OCI-LY7 (cell line): ENCODE measurements at regions not wholly inside any gene's neighbourhood (a gene's known extent, or its start where the extent isn't known, plus 50 kb on each side); places are given as distances from the start of the nearest gene placed in this dataset.

ENCODE experiments used
- BruUV-seq: library from RNA; stranded (reverse); fragments of 400-500 nt; replicated peaks from 2 replicates; lab custom pipeline; 2021; lab: Mats Ljungman, UMichigan
- CTCF ChIA-PET: fragments of 300-600 bp; sonication (Branson Sonifier 250); formaldehyde crosslinking; loops from one replicate; lab custom pipeline; 2022; ENCODE audit warnings: antibody characterized with exemption; ENCODE audit not compliant: unreplicated experiment; lab: Charles Lee
- POLR2A ChIA-PET: fragments of 300-600 bp; sonication (Branson Sonifier 250); formaldehyde crosslinking; loops from one replicate; lab custom pipeline; 2022; ENCODE audit warnings: antibody characterized with exemption; lab: Charles Lee
- DNase-seq: peaks from one replicate; pipeline ENCODE4 v3.0.0-alpha.2; 2015; ENCODE audit warnings: low spot score
- H2AFZ ChIP-seq: fragments of 200-600 bp; sonication (generic), shearing (Covaris generic); 2 replicates; pipeline ENCODE4 v1.6.1; 2014; ENCODE audit warnings: mild to moderate bottlenecking, antibody characterized with exemption, low read length, moderate library complexity
- H3K27ac ChIP-seq: fragments of 200-600 bp; sonication (generic); 2 replicates; pipeline ENCODE4 v1.5.1; 2014; ENCODE audit warnings: mixed run types, low read depth, mild to moderate bottlenecking, moderate library complexity, low read length, inconsistent platforms; ENCODE audit not compliant: poor library complexity, severe bottlenecking
- H3K36me3 ChIP-seq: fragments of 200-600 bp; sonication (generic); 2 replicates; pipeline ENCODE4 v1.6.1; 2014; ENCODE audit warnings: mild to moderate bottlenecking, antibody characterized with exemption, low read length, moderate library complexity, mixed read lengths; ENCODE audit not compliant: insufficient read depth
- H3K4me1 ChIP-seq: fragments of 200-600 bp; sonication (generic); 2 replicates; pipeline ENCODE4 v1.5.1; 2014; ENCODE audit warnings: mild to moderate bottlenecking, low read length; ENCODE audit not compliant: insufficient read depth, poor library complexity, severe bottlenecking
- H3K4me2 ChIP-seq: fragments of 200-600 bp; sonication (generic); 2 replicates; pipeline ENCODE4 v1.6.1; 2014; ENCODE audit warnings: mild to moderate bottlenecking, low read length
- H3K4me3 ChIP-seq: fragments of 200-600 bp; sonication (generic); 2 replicates; pipeline ENCODE4 v1.5.1; 2014; ENCODE audit warnings: mild to moderate bottlenecking, low read depth, low read length; ENCODE audit not compliant: poor library complexity, severe bottlenecking
- H3K79me2 ChIP-seq: fragments of 200-600 bp; sonication (generic); 2 replicates; pipeline ENCODE4 v1.6.1; 2016; ENCODE audit warnings: low read depth, mild to moderate bottlenecking, low read length, moderate library complexity, mixed read lengths; ENCODE audit not compliant: insufficient read depth
- H3K9me2 ChIP-seq: fragments of 200-600 bp; sonication (generic); 2 replicates; pipeline ENCODE4 v1.6.1; 2016; ENCODE audit warnings: mild to moderate bottlenecking, low read length, mixed read lengths; ENCODE audit not compliant: insufficient read depth
- H3K9me3 ChIP-seq: fragments of 200-600 bp; sonication (generic); 2 replicates; pipeline ENCODE4 v1.6.1; 2014; ENCODE audit warnings: mild to moderate bottlenecking, mixed run types, low read length, mixed read lengths
- H4K20me1 ChIP-seq: fragments of 200-600 bp; sonication (generic); 2 replicates; pipeline ENCODE4 v1.6.1; 2014; ENCODE audit warnings: mild to moderate bottlenecking, antibody characterized with exemption, low read length, moderate library complexity, mixed read lengths; ENCODE audit not compliant: insufficient read depth
- EZH2phosphoT487 ChIP-seq: fragments of 200-600 bp; sonication (generic); IDR thresholded peaks from 2 replicates; pipeline ENCODE4 v1.6.1; 2018; ENCODE audit warnings: low read depth, borderline replicate concordance, mild to moderate bottlenecking, mixed run types, antibody characterized with exemption, low read length, moderate library complexity, mixed read lengths
- intact Hi-C: fragments of 100-400 bp; cut with micrococcal nuclease; formaldehyde crosslinking; loops from one replicate; pipeline ENCODE4 v1.10.0; 2022; ENCODE audit not compliant: unreplicated experiment
- TF ChIP-seq, protein P1 (sequence below): fragments of 200-600 bp; sonication (generic); conservative IDR thresholded peaks from 2 replicates; pipeline ENCODE4 v1.5.1; 2014; ENCODE audit warnings: mild to moderate bottlenecking, antibody characterized with exemption, low read length, moderate library complexity, mixed read lengths

DNA sequence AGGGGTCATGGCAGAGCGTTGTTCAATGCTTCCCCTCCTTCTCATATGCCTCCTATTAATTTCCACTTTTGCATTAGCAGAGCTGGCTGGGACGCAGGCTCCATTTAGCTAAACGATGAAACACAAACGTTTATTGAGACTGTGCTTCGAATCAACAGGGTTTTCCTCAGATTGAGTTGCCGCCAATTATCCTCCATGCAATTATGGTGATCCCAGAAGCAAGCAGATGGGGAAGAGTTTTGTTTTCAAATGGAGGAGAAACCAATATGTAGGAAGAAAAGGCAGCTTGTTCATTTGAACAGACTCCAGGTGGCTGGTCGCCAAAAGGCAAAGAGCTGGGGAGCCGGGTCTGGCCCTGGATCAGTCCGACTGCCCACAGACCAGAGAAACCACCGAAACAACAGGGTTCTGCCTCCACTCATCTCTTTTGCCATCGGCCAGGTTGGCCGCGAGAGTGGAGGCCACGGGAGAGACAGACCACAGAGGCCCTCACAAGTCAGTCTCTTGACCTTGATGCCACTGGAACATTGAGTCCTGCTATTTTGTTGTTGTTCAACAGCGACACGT, 184.8 kb downstream of the GBA3 start:
- TF ChIP-seq EZH2phosphoT487: no peak
- no peak overlapping the region for H3K27ac ChIP-seq
- BruUV-seq: no TSS peak
- H3K36me3 ChIP-seq: no peaks in the 10 kb centered on the region
- no peaks in the 10 kb centered on the region for H3K9me2 ChIP-seq
- ChIA-PET CTCF (no interaction called here), POLR2A (no interaction called here)
- H3K4me2 ChIP-seq: no peak overlapping the region
- H3K4me3 ChIP-seq: no peak overlapping the region
- no peaks in the 10 kb centered on the region for H3K9me3 ChIP-seq
- intact Hi-C loops: no loop called here
- no peaks in the 10 kb centered on the region for H4K20me1 ChIP-seq
- no peaks in the 10 kb centered on the region for H3K79me2 ChIP-seq
- H2AFZ ChIP-seq: no peak overlapping the region
- no peaks in the 10 kb centered on the region for H3K4me1 ChIP-seq
- DNase-seq: no peak

DNA sequence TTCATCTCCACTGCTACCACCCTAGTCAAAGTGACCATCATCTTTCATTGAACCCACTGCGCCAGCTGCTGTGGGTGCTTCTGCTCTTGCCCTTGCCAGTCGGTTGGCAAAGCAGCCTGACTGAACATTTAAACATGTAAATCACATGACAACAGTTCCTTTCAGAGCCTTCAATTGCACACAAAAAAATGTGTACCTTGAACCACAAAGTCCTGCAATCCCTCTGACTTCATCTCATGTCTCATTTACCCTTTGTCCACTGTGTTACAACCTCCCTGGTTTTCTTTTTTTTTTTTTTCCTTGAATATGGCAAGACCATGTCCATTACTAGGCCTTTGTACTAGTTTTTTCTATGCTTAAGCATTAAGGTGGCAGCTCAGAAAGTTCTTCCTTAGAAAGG, 183.5 kb downstream of the GBA3 start:
- no peak overlapping the region for H2AFZ ChIP-seq
- ChIA-PET CTCF (no interaction called here), POLR2A (interaction anchor here (0.5 kb wide), 1 partner anchor 504 kb away, joined by 3 read pairs; no protein-coding TSS in a partner anchor)
- no peak overlapping the region for H3K4me3 ChIP-seq
- no peaks in the 10 kb centered on the region for H3K36me3 ChIP-seq
- no peaks in the 10 kb centered on the region for H3K4me1 ChIP-seq
- no peaks in the 10 kb centered on the region for H4K20me1 ChIP-seq
- no peaks in the 10 kb centered on the region for H3K79me2 ChIP-seq
- H3K27ac ChIP-seq: no peak overlapping the region
- BruUV-seq: no TSS peak
- TF ChIP-seq EZH2phosphoT487: no peak
- TF ChIP-seq, protein P1, sequence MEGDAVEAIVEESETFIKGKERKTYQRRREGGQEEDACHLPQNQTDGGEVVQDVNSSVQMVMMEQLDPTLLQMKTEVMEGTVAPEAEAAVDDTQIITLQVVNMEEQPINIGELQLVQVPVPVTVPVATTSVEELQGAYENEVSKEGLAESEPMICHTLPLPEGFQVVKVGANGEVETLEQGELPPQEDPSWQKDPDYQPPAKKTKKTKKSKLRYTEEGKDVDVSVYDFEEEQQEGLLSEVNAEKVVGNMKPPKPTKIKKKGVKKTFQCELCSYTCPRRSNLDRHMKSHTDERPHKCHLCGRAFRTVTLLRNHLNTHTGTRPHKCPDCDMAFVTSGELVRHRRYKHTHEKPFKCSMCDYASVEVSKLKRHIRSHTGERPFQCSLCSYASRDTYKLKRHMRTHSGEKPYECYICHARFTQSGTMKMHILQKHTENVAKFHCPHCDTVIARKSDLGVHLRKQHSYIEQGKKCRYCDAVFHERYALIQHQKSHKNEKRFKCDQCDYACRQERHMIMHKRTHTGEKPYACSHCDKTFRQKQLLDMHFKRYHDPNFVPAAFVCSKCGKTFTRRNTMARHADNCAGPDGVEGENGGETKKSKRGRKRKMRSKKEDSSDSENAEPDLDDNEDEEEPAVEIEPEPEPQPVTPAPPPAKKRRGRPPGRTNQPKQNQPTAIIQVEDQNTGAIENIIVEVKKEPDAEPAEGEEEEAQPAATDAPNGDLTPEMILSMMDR: no peak
- H3K4me2 ChIP-seq: no peak overlapping the region
- no peaks in the 10 kb centered on the region for H3K9me2 ChIP-seq
- no peak for DNase-seq
- H3K9me3 ChIP-seq: no peaks in the 10 kb centered on the region
- intact Hi-C loops: no loop called here

DNA sequence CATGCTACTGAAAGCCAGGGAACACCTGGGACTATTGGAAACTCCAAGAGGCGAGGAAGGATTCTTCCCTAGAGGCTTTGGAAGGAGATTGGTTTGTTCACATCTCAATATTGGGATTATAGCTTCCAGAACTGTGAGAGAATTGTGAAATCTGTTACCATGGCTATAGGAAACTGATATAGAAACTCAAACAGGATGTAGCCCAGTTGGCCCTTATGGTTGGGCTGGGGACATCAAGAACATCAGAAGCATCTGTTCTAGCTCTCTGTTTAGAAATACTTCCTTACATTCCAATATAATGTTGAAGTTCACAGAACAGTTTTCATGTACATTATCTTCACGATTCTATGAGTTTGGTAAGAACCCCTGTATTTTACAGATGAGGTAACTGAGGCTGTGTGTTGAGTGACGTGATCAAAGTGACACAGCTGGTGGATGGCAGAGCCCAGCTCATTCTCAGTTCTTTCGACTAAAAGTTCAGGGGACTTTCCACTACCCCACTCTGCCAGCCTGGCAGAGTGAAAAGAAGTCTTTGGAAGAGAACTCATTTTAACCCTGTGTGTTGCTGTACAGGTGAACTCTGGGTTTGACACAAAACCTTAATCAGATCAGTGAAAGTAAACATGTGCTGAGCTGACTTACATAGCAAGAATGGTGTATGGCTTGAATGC, 183.0 kb downstream of the GBA3 start:
- POLR2A ChIA-PET: interaction anchor here (0.5 kb wide), 1 partner anchor 504 kb away, joined by 3 read pairs; no protein-coding TSS in a partner anchor
- Histone ChIP-seq H3K4me1 (no peaks in the 10 kb centered on the region), H4K20me1 (no peaks in the 10 kb centered on the region), H3K4me2 (no peak overlapping the region), H3K4me3 (no peak overlapping the region), H3K36me3 (no peaks in the 10 kb centered on the region), H3K27ac (no peak overlapping the region), H3K9me2 (no peaks in the 10 kb centered on the region), H2AFZ (no peak overlapping the region), H3K79me2 (no peaks in the 10 kb centered on the region), H3K9me3 (no peaks in the 10 kb centered on the region)
- no TSS peak for BruUV-seq
- DNase-seq: no peak
- CTCF ChIA-PET: no interaction called here
- TF ChIP-seq, protein P1: no peak
- TF ChIP-seq EZH2phosphoT487: no peak
- intact Hi-C loops: no loop called here
